GM12875 (cell line): ENCODE measurements at regions not wholly inside any gene's neighbourhood (a gene's known extent, or its start where the extent isn't known, plus 50 kb on each side); places are given as distances from the start of the nearest gene placed in this dataset.
"Not testable (repeated sequence)": the region's sequence is repeated elsewhere in the genome, so short reads cannot be mapped to it uniquely, and the experiment has no call there.

Experiments
- H3K4me3 ChIP-seq: one replicate; pipeline ENCODE4 v1.5.1; 2011; ENCODE audit warnings: low read depth, low read length, control low read depth
- CTCF ChIP-seq: IDR thresholded peaks from 2 replicates; pipeline ENCODE4 v1.5.1; 2011; ENCODE audit warnings: low read depth, mild to moderate bottlenecking, control low read depth, inconsistent platforms, low read length, moderate library complexity, borderline replicate concordance; ENCODE audit not compliant: insufficient read depth

GRCh38 chr2:199042660-199043379, 414.9 kb downstream of the SATB2 start:
- H3K4me3 ChIP-seq: no peak overlapping the region
- no peak for TF ChIP-seq CTCF

GRCh38 chr2:199040522-199040921, 417.2 kb downstream of the SATB2 start:
- no peak for TF ChIP-seq CTCF
- no peak overlapping the region for H3K4me3 ChIP-seq

GRCh38 chr2:199033761-199034160, 424.0 kb downstream of the SATB2 start:
- not testable (repeated sequence) for H3K4me3 ChIP-seq

GRCh38 chr2:199025146-199025545, 432.6 kb downstream of the SATB2 start:
- no peak for TF ChIP-seq CTCF
- H3K4me3 ChIP-seq: no peak overlapping the region

- no peak for TF ChIP-seq CTCF
- H3K4me3 ChIP-seq: no peak overlapping the region
Measured at GRCh38 chr2:199024224-199024623, 433.5 kb downstream of the SATB2 start.

GRCh38 chr2:199019898-199020507, 437.7 kb downstream of the SATB2 start:
- peak; percentile 29; the same call in 1 of the 2 replicates for TF ChIP-seq CTCF
- no peak overlapping the region for H3K4me3 ChIP-seq

- no peak overlapping the region for H3K4me3 ChIP-seq
- TF ChIP-seq CTCF: no peak
Measured at GRCh38 chr2:199018826-199019225, 438.9 kb downstream of the SATB2 start.
